ENCODE measurements at regions not wholly inside any gene's neighbourhood (a gene's known extent, or its start where the extent isn't known, plus 50 kb on each side); places are given as distances from the start of the nearest gene placed in this dataset.

GRCh38 chr2:34353509-34354113 lies 754.5 kb upstream of the FAM98A start:
- H3K4me1 ChIP-seq (ENCODE audit: insufficient read depth, low read length), result no peaks in the 10 kb centered on the region
- no peak overlapping the region for H3K27ac ChIP-seq (ENCODE audit: low read depth in 1 of 2, low read length in 2 of 2)
- H3K36me3 Mint-ChIP-seq (ENCODE audit: low read depth), result no peaks in the 10 kb centered on the region
- no peaks in the 10 kb centered on the region for H3K36me3 ChIP-seq (ENCODE audit: insufficient read depth, low read length)
- ATAC-seq (ENCODE audit: poor library complexity) (no peak), DNase-seq (no peak)
- H3K27ac Mint-ChIP-seq, result no peak overlapping the region
- no peak for TF ChIP-seq CTCF (IDR thresholded peaks at IDR 0.05)
- CTCF ChIA-PET, result interaction anchor here (1.6 kb wide), 1 partner anchor 9 kb away, joined by 3 read pairs; no protein-coding TSS in a partner anchor
- no peak overlapping the region for H3K4me3 Mint-ChIP-seq
- H3K9me3 ChIP-seq (ENCODE audit: control insufficient read depth in 1 of 2, insufficient read depth in 1 of 2, low read length in 2 of 2), result peaks cover 0 to 7% of the 10 kb centered on the region in 2 experiments
- H3K27me3 ChIP-seq (ENCODE audit: control insufficient read depth in 1 of 2, insufficient read depth in 2 of 2, low read length in 2 of 2), result no peaks in the 10 kb centered on the region
- H3K4me1 Mint-ChIP-seq (ENCODE audit: low read depth), result no peaks in the 10 kb centered on the region
- H3K4me3 ChIP-seq (ENCODE audit: low read length), result no peak overlapping the region
- no peaks in the 10 kb centered on the region for H3K27me3 Mint-ChIP-seq
- intact Hi-C loops (cut with DNase I, micrococcal nuclease), result no loop called here
- POLR2A ChIA-PET, result no interaction called here
- peaks cover 6% of the 10 kb centered on the region for H3K9me3 Mint-ChIP-seq

GRCh38 chr2:34349527-34349926 lies 750.4 kb upstream of the FAM98A start:
- Mint-ChIP-seq H3K9me3 (peaks cover 3% of the 10 kb centered on the region), H3K4me1 (ENCODE audit: low read depth) (no peaks in the 10 kb centered on the region), H3K4me3 (no peak overlapping the region), H3K36me3 (ENCODE audit: low read depth) (no peaks in the 10 kb centered on the region), H3K27ac (no peak overlapping the region), H3K27me3 (no peaks in the 10 kb centered on the region)
- Histone ChIP-seq H3K27ac (ENCODE audit: low read depth in 1 of 2, low read length in 2 of 2) (no peak overlapping the region), H3K27me3 (ENCODE audit: control insufficient read depth in 1 of 2, insufficient read depth in 2 of 2, low read length in 2 of 2) (no peaks in the 10 kb centered on the region), H3K4me1 (ENCODE audit: insufficient read depth, low read length) (no peaks in the 10 kb centered on the region), H3K4me3 (ENCODE audit: low read length) (no peak overlapping the region), H3K9me3 (ENCODE audit: control insufficient read depth in 1 of 2, insufficient read depth in 1 of 2, low read length in 2 of 2) (peaks cover 0 to 10% of the 10 kb centered on the region in 2 experiments), H3K36me3 (ENCODE audit: insufficient read depth, low read length) (no peaks in the 10 kb centered on the region)
- ChIA-PET CTCF (no interaction called here), POLR2A (no interaction called here)
- DNase-seq, result no peak
- ATAC-seq (ENCODE audit: poor library complexity), result no peak
- intact Hi-C loops (cut with DNase I, micrococcal nuclease), result no loop called here
- TF ChIP-seq CTCF (IDR thresholded peaks at IDR 0.05), result no peak

- no peak overlapping the region for H3K27ac Mint-ChIP-seq
Measured at GRCh38 chr2:34345030-34345429, 745.9 kb upstream of the FAM98A start.

More at GRCh38 chr2:34345030-34345429, 745.9 kb upstream of the FAM98A start:
- DNase-seq (no peak), ATAC-seq (ENCODE audit: poor library complexity) (no peak)
- H3K27me3 ChIP-seq (ENCODE audit: control insufficient read depth in 1 of 2, insufficient read depth in 2 of 2, low read length in 2 of 2), result no peaks in the 10 kb centered on the region
- ChIA-PET CTCF (no interaction called here), POLR2A (no interaction called here)
- Mint-ChIP-seq H3K27me3 (no peaks in the 10 kb centered on the region), H3K4me1 (ENCODE audit: low read depth) (no peaks in the 10 kb centered on the region), H3K4me3 (no peak overlapping the region), H3K36me3 (ENCODE audit: low read depth) (no peaks in the 10 kb centered on the region), H3K9me3 (peaks cover 2% of the 10 kb centered on the region)
- TF ChIP-seq CTCF (IDR thresholded peaks at IDR 0.05), result no peak
- no peak overlapping the region for H3K4me3 ChIP-seq (ENCODE audit: low read length)
- H3K4me1 ChIP-seq (ENCODE audit: insufficient read depth, low read length), result no peaks in the 10 kb centered on the region
- no peaks in the 10 kb centered on the region for H3K36me3 ChIP-seq (ENCODE audit: insufficient read depth, low read length)
- intact Hi-C loops (cut with DNase I, micrococcal nuclease), result no loop called here
- H3K27ac ChIP-seq (ENCODE audit: low read depth in 1 of 2, low read length in 2 of 2), result no peak overlapping the region
- peaks cover 0 to 5% of the 10 kb centered on the region in 2 experiments for H3K9me3 ChIP-seq (ENCODE audit: control insufficient read depth in 1 of 2, insufficient read depth in 1 of 2, low read length in 2 of 2)

Data from CD4-positive, alpha-beta T cell (primary cell).